ENCODE measurements at regions not wholly inside any gene's neighbourhood (a gene's known extent, or its start where the extent isn't known, plus 50 kb on each side); places are given as distances from the start of the nearest gene placed in this dataset.

- no peak for TF ChIP-seq EZH2 (IDR thresholded peaks at IDR 0.05; ENCODE audit: low read length, missing control alignments)
- TF ChIP-seq CTCF (conservative IDR thresholded peaks at IDR 0.05 in 1 of 2, IDR thresholded peaks at IDR 0.05 in 1 of 2; ENCODE audit: low read depth in 1 of 2, low read length in 2 of 2) = no peak
Observed at GRCh38 chr20:10111959-10112250, 77.1 kb downstream of the ANKEF1 start.
